H1 (cell line): ENCODE measurements at regions not wholly inside any gene's neighbourhood (a gene's known extent, or its start where the extent isn't known, plus 50 kb on each side); places are given as distances from the start of the nearest gene placed in this dataset.

Experiments used
- CTCF ChIA-PET: fragments of 300-600 bp; sonication (Branson Sonifier 250); formaldehyde crosslinking; loops from one replicate; lab custom pipeline; 2021; ENCODE audit not compliant: partially characterized antibody; lab: Charles Lee
- POLR2A ChIA-PET: fragments of 300-600 bp; sonication (Branson Sonifier 250); formaldehyde crosslinking; loops from one replicate; lab custom pipeline; 2021; ENCODE audit warnings: inconsistent platforms; ENCODE audit not compliant: partially characterized antibody; lab: Charles Lee
- DNase-seq, 2 experiments: peaks; one replicate each; pipeline versions ENCODE4 v3.0.0 to v3.0.0-alpha.2; 2010 to 2022; ENCODE audit warnings: low spot score in 2 of 2, low read depth in 1 of 2, mixed read lengths in 1 of 2
- FAIRE-seq: peaks from 2 replicates; lab custom pipeline; 2011; peaks lifted over from hg19 to GRCh38; lab: Jason Lieb, UNC
- H2AFZ ChIP-seq: 2 replicates; pipeline ENCODE4 v1.8.1; 2012; ENCODE audit warnings: low read length, inconsistent platforms
- H2AK5ac ChIP-seq: 2 replicates; pipeline ENCODE4 v1.6.1; 2013; ENCODE audit warnings: low read depth, low read length
- H2BK120ac ChIP-seq: replicated peaks from 2 replicates; pipeline ENCODE3; 2013; ENCODE audit warnings: low read depth, low read length, inconsistent platforms
- H2BK12ac ChIP-seq: 2 replicates; pipeline ENCODE4 v1.6.1; 2013; ENCODE audit warnings: low read depth, low read length
- H2BK15ac ChIP-seq: 2 replicates; pipeline ENCODE4 v1.6.1; 2013; ENCODE audit warnings: low read length
- H2BK20ac ChIP-seq: 2 replicates; pipeline ENCODE4 v1.6.1; 2013; ENCODE audit warnings: low read length
- H2BK5ac ChIP-seq: 2 replicates; pipeline ENCODE4 v1.6.1; 2013; ENCODE audit warnings: low read depth, low read length
- H3K14ac ChIP-seq: 2 replicates; pipeline ENCODE4 v1.6.1; 2013; ENCODE audit warnings: inconsistent platforms; ENCODE audit not compliant: insufficient read length
- H3K18ac ChIP-seq: 2 replicates; pipeline ENCODE4 v1.6.1; 2013; ENCODE audit warnings: low read length; ENCODE audit errors: extremely low read depth
- H3K23ac ChIP-seq: 2 replicates; pipeline ENCODE4 v1.6.1; 2013; ENCODE audit warnings: inconsistent platforms; ENCODE audit not compliant: insufficient read length
- H3K23me2 ChIP-seq: 2 replicates; pipeline ENCODE4 v1.6.1; 2013; ENCODE audit warnings: low read depth, low read length
- H3K27ac ChIP-seq: 2 replicates; pipeline ENCODE4 v1.6.1; 2011; ENCODE audit warnings: low read depth, low read length, inconsistent platforms
- H3K27me3 ChIP-seq, 4 experiments: replicated peaks in 1 of 4; 1 replicate in 1 of 4; 2 replicates in 3 of 4; pipeline versions ENCODE4 v1.6.1 to v1.8.1; 2011 to 2013; ENCODE audit warnings: low read length in 3 of 4, mild to moderate bottlenecking in 3 of 4, inconsistent platforms in 2 of 4, mixed read lengths in 2 of 4, moderate library complexity in 1 of 4; ENCODE audit not compliant: control insufficient read depth in 3 of 4, insufficient read depth in 3 of 4; ENCODE audit errors: extremely low read depth in 1 of 4
- H3K36me3 ChIP-seq, 4 experiments: 2 replicates each; pipeline versions ENCODE4 v1.6.1 to v1.8.1; 2011 to 2013; ENCODE audit warnings: mild to moderate bottlenecking in 4 of 4, low read length in 3 of 4, moderate library complexity in 2 of 4, control low read depth in 1 of 4, inconsistent platforms in 1 of 4; ENCODE audit not compliant: insufficient read depth in 4 of 4, control insufficient read depth in 2 of 4
- H3K4ac ChIP-seq: replicated peaks from 2 replicates; pipeline ENCODE3; 2013; ENCODE audit warnings: low read length, low read depth, mixed read lengths, inconsistent platforms; ENCODE audit not compliant: insufficient read length
- H3K4me1 ChIP-seq, 4 experiments: replicated peaks in 1 of 4; 1 replicate in 1 of 4; 2 replicates in 3 of 4; pipeline versions ENCODE4 v1.6.1 to v1.8.1; 2011 to 2013; ENCODE audit warnings: low read length in 3 of 4, inconsistent platforms in 2 of 4, mixed read lengths in 1 of 4; ENCODE audit not compliant: insufficient read depth in 4 of 4, control insufficient read depth in 3 of 4
- H3K4me2 ChIP-seq, 2 experiments: 2 replicates each; pipeline versions ENCODE4 v1.6.1 to v1.8.1; 2011 to 2013; ENCODE audit warnings: low read depth in 2 of 2, low read length in 2 of 2, control low read depth in 1 of 2, inconsistent platforms in 1 of 2, mild to moderate bottlenecking in 1 of 2; ENCODE audit not compliant: insufficient read depth in 1 of 2
- H3K4me3 ChIP-seq, 4 experiments: fragments of 200-600, 300-600 bp in 1 of 4; sonication (generic), shearing (Covaris generic), sonication (Bioruptor Twin) in 1 of 4; 2 replicates each; pipeline versions ENCODE4 v1.5.1 to v1.8.1; 2011 to 2016; ENCODE audit warnings: low read length in 4 of 4, low read depth in 3 of 4, control low read depth in 2 of 4, inconsistent platforms in 2 of 4, mild to moderate bottlenecking in 2 of 4, mixed read lengths in 1 of 4, moderate library complexity in 1 of 4; ENCODE audit not compliant: insufficient read depth in 2 of 4; ENCODE audit errors: extremely low read depth in 1 of 4
- H3K56ac ChIP-seq: replicated peaks from 2 replicates; pipeline ENCODE3; 2013; ENCODE audit warnings: low read depth, mild to moderate bottlenecking, mixed read lengths, low read length, inconsistent platforms; ENCODE audit not compliant: insufficient read length
- H3K79me1 ChIP-seq: 2 replicates; pipeline ENCODE4 v1.6.1; 2013; ENCODE audit warnings: low read depth, low read length, control low read depth
- H3K79me2 ChIP-seq, 2 experiments: 2 replicates each; pipeline versions ENCODE4 v1.6.1 to v1.8.1; 2012 to 2013; ENCODE audit warnings: low read length in 2 of 2, mild to moderate bottlenecking in 2 of 2, inconsistent platforms in 1 of 2; ENCODE audit not compliant: insufficient read depth in 2 of 2, control insufficient read depth in 1 of 2
- H3K9ac ChIP-seq, 4 experiments: replicated peaks in 1 of 4; 1 replicate in 1 of 4; 2 replicates in 3 of 4; pipeline versions ENCODE4 v1.6.1 to v1.8.1; 2011 to 2013; ENCODE audit warnings: low read depth in 3 of 4, low read length in 3 of 4, control low read depth in 2 of 4, mild to moderate bottlenecking in 2 of 4, moderate library complexity in 2 of 4, inconsistent platforms in 1 of 4; ENCODE audit errors: extremely low read depth in 1 of 4
- H3K9me3 ChIP-seq, 2 experiments: 2 replicates each; pipeline versions ENCODE4 v1.6.1 to v1.8.1; 2012 to 2013; ENCODE audit warnings: mild to moderate bottlenecking in 2 of 2, moderate library complexity in 2 of 2, control low read depth in 1 of 2, inconsistent platforms in 1 of 2, low read depth in 1 of 2, low read length in 1 of 2, mixed read lengths in 1 of 2; ENCODE audit not compliant: insufficient read depth in 2 of 2
- H4K20me1 ChIP-seq, 2 experiments: replicated peaks in 1 of 2; 2 replicates each; pipeline versions ENCODE3 to v1.8.1; 2011 to 2013; ENCODE audit warnings: inconsistent platforms in 2 of 2, low read length in 2 of 2, mild to moderate bottlenecking in 1 of 2; ENCODE audit not compliant: insufficient read depth in 2 of 2, control insufficient read depth in 1 of 2
- H4K5ac ChIP-seq: 2 replicates; pipeline ENCODE4 v1.6.1; 2013; ENCODE audit warnings: low read length, low read depth, mixed read lengths, inconsistent platforms; ENCODE audit not compliant: insufficient read length
- H4K8ac ChIP-seq: 2 replicates; pipeline ENCODE4 v1.8.0; 2013; ENCODE audit warnings: mild to moderate bottlenecking, moderate library complexity, low read length, inconsistent platforms; ENCODE audit not compliant: insufficient read depth; ENCODE audit errors: extremely low read depth
- H4K91ac ChIP-seq: replicated peaks from 2 replicates; pipeline ENCODE3; 2013; ENCODE audit warnings: low read length, mixed read lengths, inconsistent platforms; ENCODE audit not compliant: insufficient read length
- BCL11A ChIP-seq, 2 experiments: IDR thresholded peaks; one replicate each; pipeline ENCODE4 v1.6.1; 2011; ENCODE audit warnings: low read depth in 2 of 2, low read length in 2 of 2, mild to moderate bottlenecking in 2 of 2
- CHD1 ChIP-seq: IDR thresholded peaks from 2 replicates; pipeline ENCODE4 v1.6.1; 2012; ENCODE audit warnings: low read depth, low read length, improper control_type of control experiment
- HDAC2 ChIP-seq, 2 experiments: fragments of 300-600 bp in 1 of 2; sonication (generic) in 1 of 2; IDR thresholded peaks; 2 replicates each; pipeline ENCODE4 v1.6.1; 2011 to 2012; ENCODE audit warnings: low read depth in 2 of 2, low read length in 2 of 2, mild to moderate bottlenecking in 2 of 2, moderate library complexity in 2 of 2, borderline replicate concordance in 1 of 2, inconsistent platforms in 1 of 2
- JUND ChIP-seq: IDR thresholded peaks from 2 replicates; pipeline ENCODE4 v1.6.1; 2011; ENCODE audit warnings: mild to moderate bottlenecking, improper control_type of control experiment, low read length
- RBBP5 ChIP-seq: IDR thresholded peaks from 2 replicates; pipeline ENCODE4 v1.7.1; 2012; ENCODE audit warnings: low read depth, mild to moderate bottlenecking, inconsistent platforms, low read length, moderate library complexity, borderline replicate concordance
- RXRA ChIP-seq: IDR thresholded peaks from 2 replicates; pipeline ENCODE4 v1.6.1; 2011; ENCODE audit warnings: low read depth, mild to moderate bottlenecking, low read length, moderate library complexity; ENCODE audit not compliant: insufficient read depth
- TCF12 ChIP-seq: IDR thresholded peaks from 2 replicates; pipeline ENCODE4 v1.6.1; 2011; ENCODE audit warnings: low read depth, mild to moderate bottlenecking, low read length
- WGBS, 2 experiments: shearing (Covaris generic) in 1 of 2; methylation state at CpG; one replicate each; pipeline versions ENCODE4 v1.1.6 to v1.1.7; 2013 to 2015; ENCODE audit warnings: low lambda C conversion rate in 2 of 2, mixed read lengths in 2 of 2, inconsistent platforms in 1 of 2, low coverage in 1 of 2, missing lambda C conversion rate in 1 of 2; ENCODE audit not compliant: insufficient replicate concordance in 2 of 2, insufficient coverage in 1 of 2, insufficient read length in 1 of 2; ENCODE audit errors: extremely low coverage in 1 of 2, missing lambda C conversion rate in 1 of 2; 5-methylcytosine and 5-hydroxymethylcytosine counted together
- TF ChIP-seq, protein P1 (sequence below): IDR thresholded peaks from 2 replicates; pipeline ENCODE4 v1.6.1; 2012; ENCODE audit warnings: inconsistent platforms

DNA sequence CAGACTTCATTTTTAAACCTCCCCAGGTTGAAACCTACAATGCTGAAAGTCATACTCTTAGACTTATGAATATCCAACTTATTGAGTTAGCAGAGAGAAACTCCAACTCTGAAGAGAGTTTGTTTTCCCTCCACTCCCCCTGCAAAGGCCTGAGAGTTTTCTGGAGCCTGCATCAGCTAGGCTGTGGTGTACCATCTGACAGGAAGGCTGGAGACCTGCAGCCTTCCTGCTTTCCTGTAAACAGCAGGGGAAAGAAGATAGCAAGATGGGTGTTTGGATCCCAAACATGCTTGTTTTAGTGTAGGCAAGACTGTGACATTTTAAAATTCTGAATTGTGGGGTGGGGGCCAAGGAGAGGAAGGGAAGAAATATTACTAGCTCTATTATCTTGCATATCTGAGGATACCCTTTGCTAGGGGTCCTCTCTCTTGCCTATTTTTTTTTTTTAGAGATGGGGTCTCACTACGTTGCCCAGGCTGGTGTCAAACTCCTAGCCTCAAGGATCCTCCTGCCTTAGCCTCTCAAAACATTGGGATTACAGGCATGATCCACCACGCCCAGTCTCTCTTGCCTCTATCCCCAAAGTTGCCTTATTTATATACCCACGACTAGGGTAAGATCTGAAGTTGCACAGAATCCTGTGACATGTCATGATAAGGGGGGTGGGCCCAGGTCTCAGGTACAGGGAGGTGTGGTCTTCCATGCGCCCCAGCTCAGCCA lies 51.0 kb upstream of the USP3 start:
- ChIA-PET CTCF (interaction anchor here (0.6 to 2.5 kb wide), 5 partner anchors 9 to 712 kb away, joined by 3 to 9 read pairs (median 4); no protein-coding TSS in a partner anchor), POLR2A (no interaction called here)
- Histone ChIP-seq H3K4me2 (no peak overlapping the region), H3K79me1 (no peaks in the 10 kb centered on the region), H3K27ac (no peak overlapping the region), H4K5ac (no peak overlapping the region), H2AFZ (no peak overlapping the region), H3K18ac (no peak overlapping the region), H2BK15ac (no peak overlapping the region), H3K9ac (no peak overlapping the region), H2BK120ac (no peak overlapping the region), H3K14ac (no peak overlapping the region), H3K4me3 (no peak overlapping the region), H3K56ac (no peak overlapping the region), H3K36me3 (no peaks in the 10 kb centered on the region), H2BK20ac (no peak overlapping the region), H3K27me3 (no peaks in the 10 kb centered on the region), H3K4me1 (peaks cover 0 to 6% (median 3%) of the 10 kb centered on the region in 4 experiments; a peak in 2 of 7 replicates), H3K23ac (no peak overlapping the region), H2AK5ac (no peak overlapping the region), H3K79me2 (no peaks in the 10 kb centered on the region), H3K23me2 (no peaks in the 10 kb centered on the region), H3K4ac (no peak overlapping the region), H3K9me3 (peaks cover 4 to 6% of the 10 kb centered on the region in 2 experiments; a peak in 3 of 4 replicates), H2BK5ac (no peak overlapping the region), H4K20me1 (no peaks in the 10 kb centered on the region), H4K91ac (no peak overlapping the region), H4K8ac (no peak overlapping the region), H2BK12ac (no peak overlapping the region)
- DNase-seq (no peak), FAIRE-seq (no peak)
- 92% methylated on average over 4 of the region's 4 CpGs; no CpG with 5 or more reads in 1 of the 2 experiments for WGBS, 2 experiments
- TF ChIP-seq, protein P1, sequence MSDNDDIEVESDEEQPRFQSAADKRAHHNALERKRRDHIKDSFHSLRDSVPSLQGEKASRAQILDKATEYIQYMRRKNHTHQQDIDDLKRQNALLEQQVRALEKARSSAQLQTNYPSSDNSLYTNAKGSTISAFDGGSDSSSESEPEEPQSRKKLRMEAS = no peak
- TF ChIP-seq RXRA = no peak
- TF ChIP-seq JUND = no peak
- no peak for TF ChIP-seq RBBP5
- TF ChIP-seq CHD1 = no peak
- no peak for TF ChIP-seq BCL11A (IDR thresholded peaks at IDR 0.05; ENCODE audit: low read depth in 2 of 2, low read length in 2 of 2)
- TF ChIP-seq HDAC2 (IDR thresholded peaks at IDR 0.05; ENCODE audit: borderline replicate concordance in 1 of 2, low read depth in 2 of 2, low read length in 2 of 2) = no peak
- no peak for TF ChIP-seq TCF12
